Stromal cell of bone marrow (primary cell): ENCODE measurements at regions not wholly inside any gene's neighbourhood (a gene's known extent, or its start where the extent isn't known, plus 50 kb on each side); places are given as distances from the start of the nearest gene placed in this dataset.

Source experiments
- DNase-seq: peaks from one replicate; pipeline ENCODE4 v3.0.0-alpha.2; 2012; ENCODE audit warnings: low read depth

DNA sequence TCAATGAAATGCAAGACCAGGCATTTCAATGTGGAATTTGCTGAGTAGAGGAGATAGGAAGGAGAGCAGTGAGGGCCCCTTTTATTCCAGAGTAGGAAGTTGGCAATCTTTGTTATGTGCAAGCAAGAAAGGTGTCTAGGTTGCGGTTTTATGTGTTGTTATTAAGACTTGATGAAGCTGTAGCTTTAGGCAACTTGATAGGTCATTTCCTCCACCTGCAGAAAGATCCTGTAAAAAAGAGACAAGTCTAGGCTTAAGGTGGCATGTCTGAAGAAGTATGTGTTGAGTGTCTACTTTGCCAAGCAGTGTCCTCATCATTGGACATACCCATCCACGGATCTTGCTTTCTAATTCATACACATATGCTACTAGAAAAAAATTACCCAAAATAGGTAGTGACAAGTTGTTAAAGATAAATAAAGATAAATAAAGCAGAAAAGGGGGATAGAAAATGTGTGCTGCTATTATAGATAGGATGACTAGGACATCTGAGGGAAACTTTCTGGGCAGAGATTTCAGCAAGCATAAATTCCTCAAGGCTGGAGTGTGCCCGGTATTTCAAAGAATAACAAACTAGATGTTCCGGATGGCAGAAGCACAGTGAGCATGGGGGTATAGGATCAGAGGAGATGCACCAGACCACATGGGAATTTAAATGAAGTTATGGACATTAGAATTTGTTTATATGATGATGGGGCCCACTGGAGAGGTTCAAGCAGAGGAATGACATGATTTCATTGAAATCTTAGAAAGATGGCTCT lies 335.0 kb downstream of the TGFB2 start:
- no peak for DNase-seq

- DNase-seq: no peak
Observed at GRCh38 chr1:218683242-218683641, 338.1 kb downstream of the TGFB2 start.

DNA sequence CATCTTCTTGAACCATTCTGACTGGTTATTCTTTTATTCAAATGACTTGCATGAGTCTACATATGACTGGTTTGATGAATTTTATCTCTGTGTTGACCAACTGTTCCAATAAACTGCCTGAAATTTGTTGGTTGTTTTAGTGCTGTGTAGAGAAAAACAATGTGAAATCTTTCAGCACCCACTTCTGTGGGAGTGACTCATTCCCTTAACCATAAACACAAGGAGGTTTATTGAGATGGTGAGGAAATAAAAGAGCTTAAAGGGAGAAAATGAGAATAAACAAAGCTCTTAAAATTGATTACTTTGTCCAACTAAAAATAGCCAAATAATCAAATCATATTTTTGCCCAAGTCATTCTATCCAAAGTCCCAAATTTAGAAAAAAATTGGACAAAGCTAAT lies 341.1 kb downstream of the TGFB2 start:
- DNase-seq: peak; percentile 42

DNA sequence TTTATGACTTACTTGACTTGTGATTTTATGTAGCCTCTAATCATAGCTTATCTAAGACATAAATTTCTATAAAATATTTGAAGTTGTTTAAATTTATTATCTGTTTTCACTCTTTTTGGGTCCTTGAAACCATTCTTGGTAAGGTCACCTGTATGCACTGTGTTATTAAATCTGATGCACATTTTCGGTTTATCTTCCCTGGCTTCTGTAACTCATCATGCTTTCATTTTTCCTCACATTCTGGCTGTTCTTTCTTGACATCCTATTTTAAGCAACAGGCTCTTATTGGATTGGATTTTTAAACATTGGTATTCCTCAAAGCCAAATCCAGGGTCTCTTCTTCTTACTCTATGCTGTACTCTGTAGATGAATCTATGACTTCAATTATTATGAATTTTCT lies 341.6 kb downstream of the TGFB2 start:
- no peak for DNase-seq

GRCh38 chr1:218692808-218693207 lies 347.7 kb downstream of the TGFB2 start:
- no peak for DNase-seq

DNA sequence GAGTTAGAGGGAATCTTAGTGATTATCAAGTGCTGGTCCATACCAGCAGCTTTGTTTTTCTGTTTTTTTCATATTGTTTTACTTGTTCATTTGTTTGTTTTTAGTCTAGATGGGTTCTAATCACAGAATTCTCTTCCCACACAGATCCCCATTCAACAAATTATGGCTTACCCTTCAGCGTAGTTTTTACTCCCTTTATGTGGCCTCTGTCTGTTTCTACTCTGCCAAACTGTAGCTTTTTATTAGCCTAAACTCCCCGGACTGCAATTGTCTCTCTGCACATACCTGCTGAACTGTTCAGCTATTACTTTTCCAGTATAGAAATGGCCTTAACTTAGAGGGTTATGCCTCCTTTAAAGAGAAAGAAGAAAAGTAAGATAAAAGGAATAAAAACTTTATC lies 348.5 kb downstream of the TGFB2 start:
- no peak for DNase-seq

GRCh38 chr1:218694085-218694484 lies 348.9 kb downstream of the TGFB2 start:
- DNase-seq: no peak

DNA sequence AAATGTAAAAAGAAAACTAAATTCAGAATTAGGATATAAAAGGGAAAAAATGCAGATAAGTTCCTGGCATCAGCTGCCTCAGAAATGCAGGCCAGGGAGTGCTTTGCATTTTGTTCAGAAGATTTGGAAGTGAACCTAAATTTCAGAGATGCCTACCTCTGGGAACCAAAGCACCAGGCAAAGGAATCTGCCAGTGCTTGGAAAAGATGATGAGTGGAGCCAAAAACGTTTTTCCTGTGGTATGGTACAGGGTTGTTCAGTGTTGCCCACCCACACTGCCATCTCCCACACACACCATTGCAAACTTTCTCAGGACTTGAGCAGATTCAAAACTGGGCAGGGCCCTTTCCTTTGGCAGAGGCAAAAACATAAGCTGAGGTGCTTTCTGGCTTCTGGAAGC lies 349.5 kb downstream of the TGFB2 start:
- no peak for DNase-seq

DNA sequence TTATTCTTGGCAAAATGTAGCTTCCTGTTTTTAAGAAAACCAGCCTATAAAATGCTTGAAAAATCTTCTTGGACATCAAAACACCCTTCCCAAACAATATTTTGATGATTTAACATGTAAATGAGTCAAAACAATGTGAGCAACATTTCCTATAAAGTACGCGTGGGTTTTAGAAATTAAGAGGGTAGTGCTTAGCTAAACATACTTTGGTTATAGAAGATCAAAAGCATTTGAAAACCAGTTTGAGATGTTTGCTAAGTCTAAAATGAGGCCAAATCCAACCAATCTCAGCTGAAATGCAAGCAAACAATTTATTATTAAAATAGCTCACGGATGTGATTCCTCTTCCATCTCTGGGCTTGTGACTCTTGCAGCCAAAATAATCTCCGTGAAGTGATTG lies 350.4 kb downstream of the TGFB2 start:
- DNase-seq: no peak

GRCh38 chr1:218698141-218698540 lies 353.0 kb downstream of the TGFB2 start:
- no peak for DNase-seq

GRCh38 chr1:218699421-218699820 lies 354.3 kb downstream of the TGFB2 start:
- no peak for DNase-seq

DNA sequence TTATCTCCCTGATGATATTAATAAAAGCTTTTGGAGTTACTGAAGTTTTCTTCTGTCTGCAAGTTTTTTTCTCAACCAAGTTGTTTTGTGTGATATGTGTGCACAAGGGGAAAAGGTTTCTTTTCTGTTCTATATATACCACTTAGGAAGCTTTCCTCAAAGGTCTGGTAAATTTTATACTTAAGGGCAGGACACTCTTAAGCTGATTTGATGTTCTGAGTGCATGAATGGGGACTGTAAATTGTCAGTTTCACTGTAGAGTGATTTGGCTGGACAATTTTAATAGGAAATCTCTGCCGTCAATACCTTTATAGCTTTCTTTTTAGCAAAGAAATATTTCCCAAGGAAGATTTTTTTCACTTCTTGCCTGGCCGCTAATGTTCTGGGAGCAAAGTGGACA lies 354.7 kb downstream of the TGFB2 start:
- no peak for DNase-seq

DNA sequence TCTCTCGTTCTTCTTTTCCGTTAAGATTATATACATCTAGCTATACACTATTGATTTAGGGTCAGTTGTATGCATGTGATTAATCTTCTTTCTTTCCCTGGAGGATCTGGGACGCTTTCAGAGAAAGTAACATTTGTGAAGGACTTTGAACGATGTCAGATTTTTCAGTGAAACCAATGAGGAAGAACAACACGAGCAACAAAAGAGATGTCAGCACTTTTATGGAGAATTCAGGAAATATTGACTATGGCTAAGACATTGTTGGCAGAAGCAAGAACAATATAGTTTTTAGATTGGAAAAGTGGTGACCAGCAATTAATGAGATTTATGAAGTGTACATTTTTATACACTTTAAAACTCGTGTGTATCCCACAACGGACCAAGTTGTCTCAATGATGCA lies 355.5 kb downstream of the TGFB2 start:
- DNase-seq: no peak

GRCh38 chr1:218701131-218701530 lies 356.0 kb downstream of the TGFB2 start:
- DNase-seq: no peak

GRCh38 chr1:218702775-218703174 lies 357.6 kb downstream of the TGFB2 start:
- no peak for DNase-seq

DNA sequence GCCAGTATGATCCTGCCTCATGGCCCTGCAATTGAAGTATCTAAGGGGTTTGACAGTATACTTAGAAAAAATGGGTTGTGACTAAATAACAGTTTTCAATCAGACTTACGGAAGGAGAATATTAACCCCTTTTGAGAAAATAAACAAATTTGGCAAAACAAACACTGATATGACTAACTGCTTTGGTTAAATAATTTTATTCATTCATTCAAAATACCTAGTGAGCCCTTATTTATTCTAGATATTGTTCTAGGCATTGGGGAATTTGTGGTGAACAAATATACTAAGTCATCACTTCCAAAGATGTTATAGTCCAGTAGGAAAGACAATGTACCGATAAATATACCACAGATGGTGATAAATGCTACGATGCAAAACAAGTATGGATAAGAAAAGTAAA lies 358.7 kb downstream of the TGFB2 start:
- DNase-seq: no peak

GRCh38 chr1:218705391-218705790 lies 360.3 kb downstream of the TGFB2 start:
- no peak for DNase-seq

DNA sequence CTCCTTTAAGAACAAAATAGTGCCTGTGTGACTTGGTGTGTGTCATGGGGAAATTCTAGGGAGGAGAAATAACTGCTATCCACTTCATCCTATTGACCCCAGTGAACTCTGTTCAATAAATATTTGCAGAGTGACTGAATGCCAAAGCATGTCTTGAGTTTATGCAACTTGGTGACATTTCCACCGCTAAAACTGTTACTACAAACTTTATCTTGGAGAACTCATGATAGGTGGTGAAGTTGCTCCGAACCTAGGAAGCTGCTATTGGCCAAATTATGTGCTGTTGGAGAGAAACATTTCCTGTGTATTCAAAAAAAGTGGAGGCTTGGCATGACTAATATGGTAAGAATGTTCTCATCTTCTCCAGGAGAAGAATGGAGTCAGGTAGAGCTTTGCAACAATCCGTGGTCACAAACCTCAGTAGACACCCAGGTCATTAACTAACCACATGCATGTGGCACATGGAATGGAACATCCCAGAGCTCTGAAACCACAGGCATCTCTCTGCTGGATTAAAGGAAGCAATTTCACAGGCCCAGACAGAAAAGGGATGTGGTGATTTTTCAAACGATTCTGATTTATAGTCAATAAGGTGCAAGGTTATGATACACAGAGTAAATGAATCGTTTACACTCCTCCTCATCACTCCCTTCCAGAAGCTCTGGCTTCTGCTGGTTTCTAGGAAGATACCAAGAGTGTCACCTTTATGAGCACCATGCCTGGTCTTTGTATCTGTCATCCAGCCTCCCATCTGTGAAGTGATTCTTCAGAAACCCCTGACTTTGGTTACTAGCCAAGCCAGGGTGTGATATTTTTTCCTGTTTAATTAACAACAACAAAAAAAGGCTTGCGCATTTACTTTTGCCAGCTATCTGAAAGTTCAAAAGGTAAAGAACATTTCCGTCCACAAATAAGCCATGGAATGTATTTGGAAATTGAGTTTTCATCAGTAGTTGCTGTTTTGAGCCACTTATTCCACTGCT lies 361.1 kb downstream of the TGFB2 start:
- DNase-seq: peak; percentile 71

GRCh38 chr1:218711001-218711400 lies 365.9 kb downstream of the TGFB2 start:
- DNase-seq: no peak

DNA sequence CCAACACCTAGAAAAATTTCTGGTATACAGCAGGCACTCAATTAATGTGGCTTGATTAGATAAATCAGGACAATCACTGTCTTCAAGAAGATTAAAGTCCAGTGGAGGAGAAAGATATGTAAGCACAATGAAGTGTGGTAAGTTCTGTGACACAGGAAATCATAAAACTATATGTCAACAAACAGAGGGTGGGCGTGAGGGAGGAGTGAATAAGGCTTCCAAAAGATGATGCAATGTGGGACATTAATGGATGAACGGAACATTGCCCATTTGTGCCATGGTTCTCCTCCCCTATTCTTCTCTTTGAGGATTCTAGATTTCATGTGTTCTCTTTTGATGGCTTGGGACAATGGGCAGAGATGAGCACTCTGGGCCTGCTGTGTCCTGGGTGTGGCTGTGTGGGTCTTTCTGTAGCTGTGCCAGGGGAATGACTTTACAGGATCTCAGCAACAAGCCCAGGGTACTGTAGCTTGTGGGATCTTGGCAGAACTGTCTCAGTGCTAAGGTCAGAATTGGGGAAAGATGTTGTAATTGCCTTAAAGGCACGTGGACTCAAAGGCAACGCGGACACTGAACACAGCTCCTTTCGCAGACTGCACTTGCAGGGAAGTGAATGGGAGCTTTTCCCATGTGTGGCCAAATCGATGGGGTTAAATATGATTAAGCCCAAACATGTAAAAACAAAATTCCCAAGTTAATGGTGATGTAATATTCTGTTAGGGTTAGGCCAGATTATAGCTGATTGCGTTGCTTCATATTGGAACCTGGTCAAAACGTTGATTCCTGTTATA lies 366.9 kb downstream of the TGFB2 start:
- peak; percentile 68 for DNase-seq

- no peak for DNase-seq
Observed at GRCh38 chr1:218712677-218713076, 367.5 kb downstream of the TGFB2 start.

DNA sequence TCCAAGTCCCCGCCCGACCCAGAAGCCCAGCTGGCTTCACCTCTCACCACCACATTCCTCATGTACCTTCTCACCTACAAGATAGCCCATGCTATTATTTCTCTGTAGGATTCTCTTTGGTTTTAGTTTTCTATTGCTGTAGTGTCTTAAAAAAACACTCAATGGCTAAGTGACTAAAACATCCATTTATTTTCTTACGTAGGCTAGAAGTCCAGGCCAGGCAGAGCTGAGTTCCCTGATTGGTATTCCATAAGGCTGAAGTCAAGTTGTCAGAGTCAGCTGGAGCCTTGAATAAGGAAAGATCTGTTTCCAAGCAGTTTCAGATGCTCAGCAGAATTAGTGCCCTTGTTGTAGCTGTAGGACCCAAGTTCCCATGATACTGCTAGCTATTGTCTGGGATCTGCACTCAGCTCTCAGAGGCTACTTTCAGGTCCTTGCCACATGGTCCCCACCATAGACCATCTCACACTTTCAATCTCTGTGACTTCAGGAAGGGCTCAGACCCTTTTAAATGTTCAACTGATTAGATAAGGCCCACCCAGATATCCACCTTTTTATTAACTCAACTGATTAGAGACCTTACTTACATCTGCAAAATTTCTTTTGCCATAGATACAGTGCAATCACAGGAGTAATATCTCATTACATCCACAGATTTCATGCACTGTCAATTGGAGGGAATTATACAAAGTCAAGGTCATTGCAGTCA lies 371.0 kb downstream of the TGFB2 start:
- DNase-seq: no peak
